MM.1S (cell line): ENCODE measurements at regions not wholly inside any gene's neighbourhood (a gene's known extent, or its start where the extent isn't known, plus 50 kb on each side); places are given as distances from the start of the nearest gene placed in this dataset.

Source experiments
- EZH2phosphoT487 ChIP-seq: fragments of 300-600 bp; sonication (generic); IDR thresholded peaks from 2 replicates; pipeline ENCODE4 v1.6.1; 2018; ENCODE audit warnings: antibody characterized with exemption, low read length
- TF ChIP-seq, protein P1 (sequence below): fragments of 300-600 bp; sonication (generic); IDR thresholded peaks from 2 replicates; pipeline ENCODE4 v1.5.1; 2016; ENCODE audit warnings: antibody characterized with exemption, low read length, mixed read lengths

DNA sequence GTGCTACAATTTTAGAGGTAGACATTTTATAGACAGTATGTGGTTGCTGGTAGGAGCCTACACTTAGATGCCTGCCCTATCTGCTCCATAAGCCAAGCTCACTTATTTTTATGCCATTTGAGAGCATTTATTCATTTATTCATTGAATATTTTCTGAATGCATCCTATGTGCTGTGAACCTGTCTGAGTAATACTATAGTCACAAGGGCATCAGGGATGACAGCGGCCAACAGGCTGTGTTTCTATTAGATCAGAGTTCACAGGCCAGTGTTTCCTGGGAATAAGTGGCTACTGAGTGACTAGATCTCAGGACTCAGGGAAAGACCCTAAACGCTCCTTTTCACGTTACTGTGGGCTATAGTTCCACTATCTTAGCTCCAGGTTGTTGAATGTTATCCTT is 235.2 kb upstream of the MSX2 start:
- TF ChIP-seq, protein P1, sequence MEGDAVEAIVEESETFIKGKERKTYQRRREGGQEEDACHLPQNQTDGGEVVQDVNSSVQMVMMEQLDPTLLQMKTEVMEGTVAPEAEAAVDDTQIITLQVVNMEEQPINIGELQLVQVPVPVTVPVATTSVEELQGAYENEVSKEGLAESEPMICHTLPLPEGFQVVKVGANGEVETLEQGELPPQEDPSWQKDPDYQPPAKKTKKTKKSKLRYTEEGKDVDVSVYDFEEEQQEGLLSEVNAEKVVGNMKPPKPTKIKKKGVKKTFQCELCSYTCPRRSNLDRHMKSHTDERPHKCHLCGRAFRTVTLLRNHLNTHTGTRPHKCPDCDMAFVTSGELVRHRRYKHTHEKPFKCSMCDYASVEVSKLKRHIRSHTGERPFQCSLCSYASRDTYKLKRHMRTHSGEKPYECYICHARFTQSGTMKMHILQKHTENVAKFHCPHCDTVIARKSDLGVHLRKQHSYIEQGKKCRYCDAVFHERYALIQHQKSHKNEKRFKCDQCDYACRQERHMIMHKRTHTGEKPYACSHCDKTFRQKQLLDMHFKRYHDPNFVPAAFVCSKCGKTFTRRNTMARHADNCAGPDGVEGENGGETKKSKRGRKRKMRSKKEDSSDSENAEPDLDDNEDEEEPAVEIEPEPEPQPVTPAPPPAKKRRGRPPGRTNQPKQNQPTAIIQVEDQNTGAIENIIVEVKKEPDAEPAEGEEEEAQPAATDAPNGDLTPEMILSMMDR = no peak
- no peak for TF ChIP-seq EZH2phosphoT487
